GM23338 (cell line): ENCODE measurements at regions not wholly inside any gene's neighbourhood (a gene's known extent, or its start where the extent isn't known, plus 50 kb on each side); places are given as distances from the start of the nearest gene placed in this dataset.

Source experiments
- ATAC-seq: fragments of 200-7000 bp; cut with Tn5 transposase; 3 replicates; pipeline ENCODE4 v1.9.1; 2020
- DNase-seq: peaks from one replicate; pipeline ENCODE4 v3.0.0-alpha.2; 2015; ENCODE audit warnings: low spot score
- H2AFZ ChIP-seq: fragments of 200-600 bp; sonication (generic); 2 replicates; pipeline ENCODE4 v1.8.0; 2016; ENCODE audit warnings: antibody characterized with exemption, mild to moderate bottlenecking, moderate library complexity
- H3F3A ChIP-seq: fragments of 200-600 bp; sonication (generic); replicated peaks from 2 replicates; pipeline ENCODE4 v1.8.0; 2017; ENCODE audit warnings: antibody characterized with exemption, mixed run types, low read depth
- H3K27ac ChIP-seq: fragments of 200-600 bp; sonication (generic); 2 replicates; pipeline ENCODE4 v1.6.1; 2016; ENCODE audit warnings: low read depth
- H3K27me3 ChIP-seq: fragments of 200-600 bp; sonication (generic); 2 replicates; pipeline ENCODE4 v1.8.0; 2016; ENCODE audit warnings: mild to moderate bottlenecking, mixed run types, moderate library complexity; ENCODE audit not compliant: insufficient read depth
- H3K36me3 ChIP-seq: fragments of 200-600 bp; sonication (generic); 2 replicates; pipeline ENCODE4 v1.8.0; 2016; ENCODE audit warnings: mild to moderate bottlenecking; ENCODE audit not compliant: insufficient read depth
- H3K4me1 ChIP-seq: fragments of 200-600 bp; sonication (generic); 2 replicates; pipeline ENCODE4 v1.8.0; 2016; ENCODE audit warnings: mild to moderate bottlenecking, moderate library complexity; ENCODE audit not compliant: insufficient read depth
- H3K4me2 ChIP-seq: fragments of 200-600 bp; sonication (generic); 2 replicates; pipeline ENCODE4 v1.7.1; 2017; ENCODE audit warnings: mixed run types
- H3K4me3 ChIP-seq: fragments of 200-600 bp; sonication (generic); 2 replicates; pipeline ENCODE4 v1.6.1; 2016; ENCODE audit warnings: mixed run types
- H3K79me2 ChIP-seq: fragments of 200-600 bp; sonication (generic); replicated peaks from 2 replicates; pipeline ENCODE4 v1.8.0; 2017; ENCODE audit warnings: mild to moderate bottlenecking; ENCODE audit not compliant: insufficient read depth
- H3K9me2 ChIP-seq: fragments of 200-600 bp; sonication (generic); 2 replicates; pipeline ENCODE4 v1.8.0; 2017; ENCODE audit not compliant: insufficient read depth
- H4K20me1 ChIP-seq: fragments of 200-600 bp; sonication (generic); replicated peaks from 2 replicates; pipeline ENCODE4 v1.8.0; 2017; ENCODE audit warnings: mild to moderate bottlenecking; ENCODE audit not compliant: insufficient read depth
- H3K27ac Mint-ChIP-seq: 2 replicates; pipeline ENCODE4 v1.8.0; 2020; ENCODE audit warnings: inconsistent platforms, mild to moderate bottlenecking, moderate library complexity, mixed read lengths
- H3K27me3 Mint-ChIP-seq: 3 replicates; pipeline ENCODE4 v1.8.0; 2022; ENCODE audit warnings: low read depth, mild to moderate bottlenecking, moderate library complexity, mixed read lengths, inconsistent platforms; ENCODE audit not compliant: insufficient read depth, poor library complexity
- H3K36me3 Mint-ChIP-seq: 3 replicates; pipeline ENCODE4 v1.8.0; 2021; ENCODE audit warnings: low read depth, mild to moderate bottlenecking, inconsistent platforms, moderate library complexity, mixed read lengths
- H3K4me1 Mint-ChIP-seq: 3 replicates; pipeline ENCODE4 v1.8.0; 2020; ENCODE audit warnings: mild to moderate bottlenecking, inconsistent platforms, mixed read lengths
- H3K4me3 Mint-ChIP-seq: 3 replicates; pipeline ENCODE4 v1.8.0; 2021; ENCODE audit warnings: moderate library complexity, mild to moderate bottlenecking, inconsistent platforms, mixed read lengths
- H3K9me3 Mint-ChIP-seq: 3 replicates; pipeline ENCODE4 v1.8.0; 2020; ENCODE audit warnings: moderate library complexity, mild to moderate bottlenecking, inconsistent platforms, mixed read lengths
- CREB1 ChIP-seq: fragments of 250-450 bp; sonication (Bioruptor Pico); IDR thresholded peaks from 2 replicates; pipeline ENCODE4 v1.5.0; 2020; ENCODE audit warnings: low read depth, mild to moderate bottlenecking, moderate library complexity
- CTCF ChIP-seq, 2 experiments: fragments of 200-600 bp in 1 of 2; sonication (generic) in 1 of 2; conservative IDR thresholded peaks; 2 replicates each; pipeline versions ENCODE4 v1.5.1 to v1.6.1; 2016 to 2017; ENCODE audit warnings: antibody characterized with exemption in 2 of 2, low read depth in 2 of 2, mild to moderate bottlenecking in 2 of 2, moderate library complexity in 1 of 2
- ETS1 ChIP-seq: IDR thresholded peaks from 2 replicates; pipeline ENCODE4 v1.6.1; 2016; ENCODE audit warnings: antibody characterized with exemption
- EZH2 ChIP-seq: fragments of 200-600 bp; sonication (generic); IDR thresholded peaks from one replicate; pipeline ENCODE4 v1.8.0; 2017; ENCODE audit warnings: antibody characterized with exemption, mild to moderate bottlenecking, low read depth; ENCODE audit not compliant: unreplicated experiment
- EZH2phosphoT487 ChIP-seq: fragments of 200-600 bp; sonication (generic); IDR thresholded peaks from one replicate; pipeline ENCODE4 v1.8.1; 2018; ENCODE audit warnings: antibody characterized with exemption; ENCODE audit not compliant: unreplicated experiment
- JUNB ChIP-seq: IDR thresholded peaks from one replicate; pipeline ENCODE4 v1.6.1; 2016; ENCODE audit warnings: antibody characterized with exemption; ENCODE audit not compliant: unreplicated experiment
- NANOG ChIP-seq: IDR thresholded peaks from 2 replicates; pipeline ENCODE4 v1.6.1; 2016; ENCODE audit warnings: antibody characterized with exemption, borderline replicate concordance
- POLR2AphosphoS5 ChIP-seq: IDR thresholded peaks from 2 replicates; pipeline ENCODE4 v1.6.1; 2016; ENCODE audit warnings: antibody characterized with exemption, low read depth
- REST ChIP-seq: IDR thresholded peaks from one replicate; pipeline ENCODE4 v1.6.1; 2018; ENCODE audit warnings: antibody characterized with exemption; ENCODE audit not compliant: unreplicated experiment
- STAT1 ChIP-seq: IDR thresholded peaks from one replicate; pipeline ENCODE4 v1.6.1; 2016; ENCODE audit warnings: antibody characterized with exemption; ENCODE audit not compliant: unreplicated experiment
- ZNF114 ChIP-seq: fragments of 250-450 bp; sonication (Bioruptor Pico); IDR thresholded peaks from 2 replicates; pipeline ENCODE4 v1.5.0; 2020; ENCODE audit warnings: mild to moderate bottlenecking, moderate library complexity
- ZNF331 ChIP-seq: fragments of 250-450 bp; sonication (Bioruptor Pico); IDR thresholded peaks from 2 replicates; pipeline ENCODE4 v1.5.0; 2020; ENCODE audit warnings: low read depth, mild to moderate bottlenecking, moderate library complexity
- ZNF462 ChIP-seq: fragments of 250-450 bp; sonication (Bioruptor Pico); IDR thresholded peaks from 2 replicates; pipeline ENCODE4 v1.5.0; 2020; ENCODE audit warnings: mild to moderate bottlenecking, moderate library complexity

GRCh38 chr18:78296166-78296565 is 683.5 kb upstream of the SALL3 start:
- Histone ChIP-seq H3K27ac (no peak overlapping the region), H3K9me2 (no peaks in the 10 kb centered on the region), H3K36me3 (no peaks in the 10 kb centered on the region; the same call in 1 of the 2 replicates), H2AFZ (no peak overlapping the region), H3K79me2 (no peaks in the 10 kb centered on the region), H3K4me2 (no peak overlapping the region), H3K4me3 (no peak overlapping the region), H3K27me3 (no peaks in the 10 kb centered on the region), H3K4me1 (no peaks in the 10 kb centered on the region), H4K20me1 (no peaks in the 10 kb centered on the region), H3F3A (no peaks in the 10 kb centered on the region)
- Mint-ChIP-seq H3K9me3 (peaks cover 95% of the 10 kb centered on the region), H3K36me3 (peaks cover 33% of the 10 kb centered on the region), H3K4me3 (no peak overlapping the region), H3K4me1 (no peaks in the 10 kb centered on the region), H3K27me3 (peaks cover 2% of the 10 kb centered on the region), H3K27ac (no peak overlapping the region)
- no peak for DNase-seq
- ATAC-seq = no peak
- no peak for TF ChIP-seq CREB1 (CRISPR knock-in tag)
- TF ChIP-seq ETS1 = no peak
- no peak for TF ChIP-seq POLR2AphosphoS5
- no peak for TF ChIP-seq STAT1
- no peak for TF ChIP-seq ZNF462
- TF ChIP-seq ZNF331 (CRISPR knock-in tag) = no peak
- TF ChIP-seq EZH2phosphoT487 = no peak
- TF ChIP-seq NANOG = no peak
- TF ChIP-seq ZNF114 (CRISPR knock-in tag) = no peak
- TF ChIP-seq EZH2 = no peak
- TF ChIP-seq JUNB = no peak
- no peak for TF ChIP-seq REST
- TF ChIP-seq CTCF (conservative IDR thresholded peaks at IDR 0.05; ENCODE audit: low read depth in 2 of 2) = no peak
